NCI-H1694 (cell line): ENCODE measurements at regions not wholly inside any gene's neighbourhood (a gene's known extent, or its start where the extent isn't known, plus 50 kb on each side); places are given as distances from the start of the nearest gene placed in this dataset.
"Not testable (repeated sequence)": the region's sequence is repeated elsewhere in the genome, so short reads cannot be mapped to it uniquely, and the experiment has no call there.

ENCODE experiments used
- DNase-seq: peaks from one replicate; lab custom pipeline; 2025; lab: John Stamatoyannopoulos, UW

- DNase-seq: no peak
These were observed 372.4 kb upstream of the SLC7A11 start for GRCh38 chr4:138614398-138615142.

- no peak for DNase-seq
These were observed 370.3 kb upstream of the SLC7A11 start for GRCh38 chr4:138612428-138612827.

- DNase-seq: no peak
These were observed 369.6 kb upstream of the SLC7A11 start for GRCh38 chr4:138611721-138612120.

GRCh38 chr4:138611017-138611416 is 368.9 kb upstream of the SLC7A11 start:
- DNase-seq: no peak

- DNase-seq: no peak
These were observed 367.8 kb upstream of the SLC7A11 start for GRCh38 chr4:138609943-138610350.

- DNase-seq: no peak
These were observed 362.4 kb upstream of the SLC7A11 start for GRCh38 chr4:138604556-138604955.

GRCh38 chr4:138602664-138603063 is 360.5 kb upstream of the SLC7A11 start:
- no peak for DNase-seq

GRCh38 chr4:138599965-138600364 is 357.8 kb upstream of the SLC7A11 start:
- DNase-seq: no peak

GRCh38 chr4:138598226-138598625 is 356.1 kb upstream of the SLC7A11 start:
- DNase-seq: no peak

GRCh38 chr4:138596896-138597295 is 354.7 kb upstream of the SLC7A11 start:
- no peak for DNase-seq

GRCh38 chr4:138595731-138596460 is 353.7 kb upstream of the SLC7A11 start:
- DNase-seq: no peak

GRCh38 chr4:138595171-138595570 is 353.0 kb upstream of the SLC7A11 start:
- no peak for DNase-seq

GRCh38 chr4:138592796-138593195 is 350.6 kb upstream of the SLC7A11 start:
- no peak for DNase-seq

- no peak for DNase-seq
These were observed 349.7 kb upstream of the SLC7A11 start for GRCh38 chr4:138591808-138592207.

GRCh38 chr4:138588501-138588900 is 346.4 kb upstream of the SLC7A11 start:
- no peak for DNase-seq

GRCh38 chr4:138579146-138579545 is 337.0 kb upstream of the SLC7A11 start:
- no peak for DNase-seq

- DNase-seq: not testable (repeated sequence)
These were observed 335.7 kb upstream of the SLC7A11 start for GRCh38 chr4:138577826-138578225.

GRCh38 chr4:138577145-138577544 is 335.0 kb upstream of the SLC7A11 start:
- DNase-seq: no peak

- DNase-seq: no peak
These were observed 334.5 kb upstream of the SLC7A11 start for GRCh38 chr4:138576684-138577083.

- DNase-seq: no peak
These were observed 331.1 kb upstream of the SLC7A11 start for GRCh38 chr4:138573246-138573645.

- DNase-seq: no peak
These were observed 329.9 kb upstream of the SLC7A11 start for GRCh38 chr4:138572007-138572406.

- no peak for DNase-seq
These were observed 325.5 kb upstream of the SLC7A11 start for GRCh38 chr4:138567696-138568095.

GRCh38 chr4:138565576-138565975 is 323.4 kb upstream of the SLC7A11 start:
- no peak for DNase-seq
